ENCODE measurements at regions not wholly inside any gene's neighbourhood (a gene's known extent, or its start where the extent isn't known, plus 50 kb on each side); places are given as distances from the start of the nearest gene placed in this dataset.

- TF ChIP-seq CTCF (IDR thresholded peaks at IDR 0.05): no peak
- TF ChIP-seq MEF2A (IDR thresholded peaks at IDR 0.05; ENCODE audit: borderline replicate concordance, low read depth): no peak
- no peak for TF ChIP-seq MXI1 (IDR thresholded peaks at IDR 0.05; ENCODE audit: low read depth, low read length)
- TF ChIP-seq EP300 (IDR thresholded peaks at IDR 0.05; ENCODE audit: borderline replicate concordance in 1 of 2, low read depth in 1 of 2, low read length in 1 of 2): 0 out of 4 replicates have a peak, but pooled peaks of 1 of the 2 experiments have one; percentile 60
- TF ChIP-seq ELF1 (IDR thresholded peaks at IDR 0.05): no peak
Observed at GRCh38 chr2:6744038-6744437, 121.7 kb downstream of the CMPK2 start.

All from SK-N-SH (cell line).